ENCODE measurements at regions not wholly inside any gene's neighbourhood (a gene's known extent, or its start where the extent isn't known, plus 50 kb on each side); places are given as distances from the start of the nearest gene placed in this dataset.
A peak's percentile ranks its signal among the peaks of the same experiment; 100 is the strongest.
"Not testable (repeated sequence)": the region's sequence is repeated elsewhere in the genome, so short reads cannot be mapped to it uniquely, and the experiment has no call there.

DNA sequence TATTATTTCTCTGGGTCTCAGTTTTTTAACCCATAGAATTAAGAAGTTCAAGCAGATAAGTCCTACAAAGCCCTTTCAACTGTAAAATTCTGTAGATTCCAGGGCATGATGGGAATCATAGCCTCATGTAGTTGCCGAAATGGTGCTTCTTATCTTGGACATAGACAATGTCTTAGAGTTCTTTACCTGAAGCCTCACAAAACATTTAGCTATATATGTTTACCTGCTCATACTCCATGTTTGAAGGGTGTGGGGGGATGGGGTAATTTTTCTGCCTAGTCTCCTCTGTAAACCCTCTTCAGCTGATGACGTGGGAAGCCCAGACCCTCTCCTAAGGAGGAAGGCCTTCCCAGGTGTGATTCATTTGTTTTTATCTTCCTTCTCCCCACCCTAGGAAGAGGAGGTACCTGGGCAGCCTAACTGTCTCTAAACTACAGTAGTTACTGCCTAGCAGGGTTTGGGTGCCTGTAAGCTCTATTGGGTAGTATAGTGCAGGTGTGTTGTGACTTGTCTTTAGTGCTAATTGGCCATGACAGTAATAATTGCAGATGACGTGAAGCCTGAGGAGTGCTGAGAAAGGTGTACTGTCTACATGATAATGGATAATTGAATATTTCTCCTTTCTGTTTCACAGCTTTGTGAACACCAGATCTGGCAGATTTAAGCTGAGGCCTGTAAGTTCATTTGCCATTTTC lies 230.8 kb downstream of the TFAP2B start:
- TF ChIP-seq, protein P1, sequence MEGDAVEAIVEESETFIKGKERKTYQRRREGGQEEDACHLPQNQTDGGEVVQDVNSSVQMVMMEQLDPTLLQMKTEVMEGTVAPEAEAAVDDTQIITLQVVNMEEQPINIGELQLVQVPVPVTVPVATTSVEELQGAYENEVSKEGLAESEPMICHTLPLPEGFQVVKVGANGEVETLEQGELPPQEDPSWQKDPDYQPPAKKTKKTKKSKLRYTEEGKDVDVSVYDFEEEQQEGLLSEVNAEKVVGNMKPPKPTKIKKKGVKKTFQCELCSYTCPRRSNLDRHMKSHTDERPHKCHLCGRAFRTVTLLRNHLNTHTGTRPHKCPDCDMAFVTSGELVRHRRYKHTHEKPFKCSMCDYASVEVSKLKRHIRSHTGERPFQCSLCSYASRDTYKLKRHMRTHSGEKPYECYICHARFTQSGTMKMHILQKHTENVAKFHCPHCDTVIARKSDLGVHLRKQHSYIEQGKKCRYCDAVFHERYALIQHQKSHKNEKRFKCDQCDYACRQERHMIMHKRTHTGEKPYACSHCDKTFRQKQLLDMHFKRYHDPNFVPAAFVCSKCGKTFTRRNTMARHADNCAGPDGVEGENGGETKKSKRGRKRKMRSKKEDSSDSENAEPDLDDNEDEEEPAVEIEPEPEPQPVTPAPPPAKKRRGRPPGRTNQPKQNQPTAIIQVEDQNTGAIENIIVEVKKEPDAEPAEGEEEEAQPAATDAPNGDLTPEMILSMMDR (conservative IDR thresholded peaks at IDR 0.05) = no peak
- H3K4me1 Mint-ChIP-seq (ENCODE audit: unreplicated experiment) = peaks cover 9% of the 10 kb centered on the region

DNA sequence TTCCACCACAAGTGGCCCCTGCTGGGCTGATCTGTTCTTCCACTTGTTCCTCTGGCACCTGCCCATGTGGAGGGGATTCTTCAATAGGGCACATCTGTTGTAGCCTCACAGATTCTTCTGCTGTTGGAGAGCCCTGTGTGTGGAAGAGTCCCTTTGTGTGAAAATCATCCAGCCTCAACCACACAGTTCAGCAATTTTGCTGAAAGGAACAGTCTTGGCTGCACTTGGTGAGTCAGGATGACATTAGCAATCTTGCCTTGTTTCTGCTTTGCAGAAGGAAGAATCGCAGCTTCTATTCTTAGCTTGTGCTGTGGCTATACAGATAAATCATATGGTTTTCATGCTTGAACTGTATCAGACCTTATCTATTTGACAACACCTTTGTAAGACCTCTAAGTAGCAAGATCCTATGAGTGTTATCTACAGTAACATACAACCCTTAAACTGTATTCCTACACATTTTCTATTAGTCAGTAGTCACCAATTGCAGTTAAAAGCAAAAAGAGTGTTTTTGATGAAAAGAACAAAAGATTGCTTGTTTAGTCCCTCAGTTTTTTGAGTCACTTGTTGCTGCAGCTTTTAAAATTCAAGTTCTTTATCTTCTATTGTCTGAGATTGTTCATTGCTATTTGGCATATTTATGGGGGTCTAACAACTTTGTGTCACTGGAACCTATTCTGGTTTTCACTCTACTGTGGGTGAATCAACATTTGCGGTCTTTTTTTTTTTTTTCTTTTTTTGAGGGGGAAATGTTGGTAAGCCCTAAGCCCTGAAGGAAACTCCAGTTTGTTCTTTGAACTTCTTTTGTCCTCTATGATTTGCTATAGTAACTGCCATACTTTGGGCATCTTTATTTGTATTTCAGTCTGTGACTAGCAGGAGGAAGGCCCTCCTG lies 231.6 kb downstream of the TFAP2B start:
- H3K9me3 Mint-ChIP-seq = peaks cover 4% of the 10 kb centered on the region
- H3K4me1 Mint-ChIP-seq (ENCODE audit: unreplicated experiment) = peaks cover 9% of the 10 kb centered on the region
- no peaks in the 10 kb centered on the region for H3K27me3 Mint-ChIP-seq
- H3K27ac Mint-ChIP-seq = peak overlapping the region; percentile 41
- no peak for DNase-seq (ENCODE audit: extremely low spot score, unreplicated experiment)
- H3K4me3 Mint-ChIP-seq = no peak overlapping the region
- no peaks in the 10 kb centered on the region for H3K36me3 Mint-ChIP-seq
- TF ChIP-seq, protein P1 (conservative IDR thresholded peaks at IDR 0.05) = no peak

More for the DNA sequence above, 230.8 kb downstream of the TFAP2B start:
- peaks cover 4% of the 10 kb centered on the region for H3K9me3 Mint-ChIP-seq
- no peaks in the 10 kb centered on the region for H3K36me3 Mint-ChIP-seq
- no peak overlapping the region for H3K4me3 Mint-ChIP-seq
- H3K27me3 Mint-ChIP-seq = no peaks in the 10 kb centered on the region
- DNase-seq (ENCODE audit: extremely low spot score, unreplicated experiment) = no peak
- H3K27ac Mint-ChIP-seq = peak overlapping the region; percentile 41

DNA sequence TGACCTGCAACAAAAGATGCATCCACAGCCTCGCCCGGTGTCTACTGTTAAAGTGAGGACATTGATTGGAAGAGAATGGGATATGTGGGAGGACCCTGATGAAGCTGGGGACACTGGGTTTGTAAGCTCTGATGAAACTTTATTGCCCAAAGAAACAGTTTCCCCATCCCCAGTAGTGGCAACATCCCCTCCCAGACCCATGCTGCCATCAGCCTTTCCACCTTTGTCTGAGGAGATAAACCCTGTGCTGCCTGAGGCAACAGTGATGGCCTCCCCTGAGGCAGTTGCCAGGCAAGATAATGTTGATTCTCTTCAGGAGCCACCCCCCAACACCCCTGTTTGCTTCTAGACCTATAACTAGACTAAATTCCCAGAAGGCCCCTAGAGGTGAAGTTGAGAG lies 234.0 kb downstream of the TFAP2B start:
- H3K27me3 Mint-ChIP-seq; H3K4me1 Mint-ChIP-seq (ENCODE audit: unreplicated experiment); H3K27ac Mint-ChIP-seq; DNase-seq (ENCODE audit: extremely low spot score, unreplicated experiment); H3K36me3 Mint-ChIP-seq; H3K4me3 Mint-ChIP-seq; H3K9me3 Mint-ChIP-seq: not testable (repeated sequence)

DNA sequence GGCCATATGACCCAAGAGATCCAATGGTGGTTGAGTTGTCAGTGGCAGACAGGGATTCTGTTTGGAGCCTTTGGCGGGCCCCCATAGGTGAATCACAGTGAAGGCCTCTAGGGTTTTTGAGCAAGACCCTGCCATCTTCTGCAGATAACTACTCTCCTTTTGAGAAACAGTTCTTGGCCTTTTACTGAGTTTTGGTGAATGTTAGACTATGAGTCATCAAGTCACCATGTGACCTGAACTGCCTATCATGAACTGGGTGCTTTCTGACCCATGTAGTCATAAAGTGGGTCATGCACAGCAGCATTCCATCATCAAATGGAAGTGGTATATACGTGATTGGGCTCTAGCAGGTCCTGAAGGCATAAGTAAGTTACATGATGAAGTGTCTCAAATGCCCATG lies 236.6 kb downstream of the TFAP2B start:
- not testable (repeated sequence) for H3K9me3 Mint-ChIP-seq; H3K27ac Mint-ChIP-seq; H3K4me3 Mint-ChIP-seq; H3K4me1 Mint-ChIP-seq (ENCODE audit: unreplicated experiment); DNase-seq (ENCODE audit: extremely low spot score, unreplicated experiment); H3K27me3 Mint-ChIP-seq; H3K36me3 Mint-ChIP-seq

DNA sequence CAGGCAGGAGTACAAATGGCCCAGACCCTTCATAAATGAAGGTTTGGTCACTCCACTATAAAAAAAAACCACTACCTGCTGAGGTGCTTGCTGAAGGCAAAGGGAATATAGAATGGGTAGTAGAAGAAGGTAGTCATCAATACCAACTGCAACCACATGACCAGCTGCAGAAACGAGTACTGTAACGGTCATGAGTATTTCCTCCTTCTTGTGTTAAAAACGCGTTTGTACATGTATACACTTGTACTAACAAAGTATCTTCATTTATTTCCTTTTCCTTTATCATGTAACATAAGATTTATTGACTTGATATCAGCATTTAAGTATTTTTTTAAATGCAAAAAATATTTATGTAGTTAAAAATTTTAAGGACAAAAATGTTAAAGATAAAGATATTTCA lies 238.6 kb downstream of the TFAP2B start:
- Mint-ChIP-seq H3K27ac (no peak overlapping the region), H3K36me3 (no peaks in the 10 kb centered on the region), H3K4me1 (ENCODE audit: unreplicated experiment) (no peaks in the 10 kb centered on the region), H3K4me3 (no peak overlapping the region), H3K27me3 (no peaks in the 10 kb centered on the region), H3K9me3 (peaks cover 4% of the 10 kb centered on the region)
- TF ChIP-seq, protein P1 (conservative IDR thresholded peaks at IDR 0.05) = no peak
- DNase-seq (ENCODE audit: extremely low spot score, unreplicated experiment) = no peak

DNA sequence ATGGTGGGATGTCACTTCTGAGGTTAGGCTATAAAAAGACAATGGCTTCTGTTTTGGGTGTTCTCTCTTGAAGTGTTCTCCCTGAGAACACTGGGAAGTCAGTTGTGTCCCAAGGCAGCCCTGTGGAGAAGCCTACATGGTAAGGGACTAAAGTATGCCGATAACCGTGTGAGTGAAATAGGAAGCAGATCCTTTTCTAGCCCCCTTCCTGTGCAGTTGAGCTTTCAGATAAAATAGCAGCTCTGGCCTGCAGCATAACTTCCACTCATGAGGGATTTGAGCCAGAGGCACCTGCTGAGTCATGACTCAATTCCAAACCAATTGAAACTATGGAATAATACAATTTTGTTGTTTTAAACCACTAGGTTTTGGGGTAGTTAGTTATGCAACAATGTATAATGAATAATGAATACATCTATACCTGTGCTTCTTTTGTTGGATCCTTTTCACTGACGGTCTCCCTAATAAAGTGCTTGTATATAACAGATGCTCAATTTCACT lies 241.6 kb downstream of the TFAP2B start:
- Mint-ChIP-seq H3K27me3 (no peaks in the 10 kb centered on the region), H3K4me3 (no peak overlapping the region), H3K27ac (no peak overlapping the region), H3K9me3 (no peaks in the 10 kb centered on the region), H3K4me1 (ENCODE audit: unreplicated experiment) (no peaks in the 10 kb centered on the region), H3K36me3 (no peaks in the 10 kb centered on the region)
- TF ChIP-seq, protein P1 (conservative IDR thresholded peaks at IDR 0.05) = no peak
- DNase-seq (ENCODE audit: extremely low spot score, unreplicated experiment) = no peak
